GM12873 (cell line): ENCODE measurements at regions not wholly inside any gene's neighbourhood (a gene's known extent, or its start where the extent isn't known, plus 50 kb on each side); places are given as distances from the start of the nearest gene placed in this dataset.

Source experiments
- CTCF ChIP-seq: IDR thresholded peaks from 2 replicates; pipeline ENCODE4 v1.5.1; 2012; ENCODE audit warnings: low read depth, mild to moderate bottlenecking, moderate library complexity, low read length, control low read depth; ENCODE audit not compliant: insufficient read depth; ENCODE audit errors: missing control alignments

DNA sequence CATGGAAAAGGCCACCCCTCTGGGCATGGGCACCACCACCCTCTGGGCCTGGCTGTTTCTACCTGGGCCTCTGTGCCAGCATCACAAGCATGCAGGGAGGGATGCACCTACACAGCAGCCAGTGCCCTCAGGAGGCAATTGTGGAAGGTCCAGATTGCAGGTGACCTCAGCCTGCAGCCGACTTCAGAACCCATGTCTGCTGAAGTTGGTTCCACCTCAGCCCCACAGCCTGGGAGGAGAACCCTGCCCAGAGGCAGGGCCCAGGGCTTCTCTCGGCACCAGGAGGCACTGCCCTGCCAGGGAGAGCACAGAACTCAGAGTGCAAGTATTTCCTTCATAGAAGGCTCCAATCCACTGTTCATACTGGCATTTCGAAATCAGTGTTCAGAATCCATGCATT is 149.8 kb downstream of the TTLL2 start:
- TF ChIP-seq CTCF = no peak

GRCh38 chr6:167475947-167476346 is 151.1 kb downstream of the TTLL2 start:
- TF ChIP-seq CTCF = no peak

- no peak for TF ChIP-seq CTCF
Measured at GRCh38 chr6:167476844-167477595, 152.1 kb downstream of the TTLL2 start.

- TF ChIP-seq CTCF = no peak
Measured at GRCh38 chr6:167477688-167478087, 152.8 kb downstream of the TTLL2 start.

DNA sequence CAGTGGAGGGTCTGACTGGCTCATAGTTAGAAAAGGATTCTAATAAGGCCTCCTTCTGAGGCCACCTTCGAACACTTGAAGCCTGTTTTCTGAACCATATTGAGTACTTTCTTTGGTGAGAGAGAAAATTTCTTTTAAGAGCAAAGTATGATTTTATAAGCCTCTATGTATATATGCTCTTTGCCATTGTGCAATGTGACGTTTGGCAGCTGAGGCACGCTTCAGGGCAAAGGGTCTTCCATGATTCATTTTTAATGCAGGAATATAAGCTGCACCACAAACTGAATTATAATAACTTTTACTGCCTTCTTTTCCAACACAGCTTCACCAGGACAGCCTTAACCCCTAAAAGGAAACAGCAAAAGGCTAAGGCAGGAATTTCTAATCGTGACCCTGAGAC is 154.4 kb downstream of the TTLL2 start:
- no peak for TF ChIP-seq CTCF

- TF ChIP-seq CTCF = no peak
Measured at GRCh38 chr6:167479901-167480648, 155.2 kb downstream of the TTLL2 start.

GRCh38 chr6:167481307-167481926 is 156.5 kb downstream of the TTLL2 start:
- no peak for TF ChIP-seq CTCF
